Lower lobe of right lung (tissue), 2 donors: ENCODE measurements at regions not wholly inside any gene's neighbourhood (a gene's known extent, or its start where the extent isn't known, plus 50 kb on each side); places are given as distances from the start of the nearest gene placed in this dataset.

Experiments
- ATAC-seq, 2 donors: fragments of 200-7000 bp; cut with Tn5 transposase; one replicate each; pipeline ENCODE4 v1.9.1; 2020 to 2022; ENCODE audit warnings: mild to moderate bottlenecking in 2 of 2, moderate library complexity in 2 of 2
- DNase-seq: peaks from one replicate; pipeline ENCODE4 v3.0.0-alpha.2; 2020
- H3K27ac ChIP-seq: fragments of 200-600 bp; one replicate; pipeline ENCODE4 v1.8.0; 2022
- H3K27me3 ChIP-seq: fragments of 200-600 bp; one replicate; pipeline ENCODE4 v1.8.0; 2022; ENCODE audit warnings: low read depth
- H3K36me3 ChIP-seq: fragments of 200-600 bp; one replicate; pipeline ENCODE4 v1.8.0; 2022; ENCODE audit warnings: mild to moderate bottlenecking
- H3K4me1 ChIP-seq: fragments of 200-600 bp; one replicate; pipeline ENCODE4 v1.8.0; 2022
- H3K4me3 ChIP-seq: fragments of 200-600 bp; one replicate; pipeline ENCODE4 v1.8.0; 2022; ENCODE audit warnings: mild to moderate bottlenecking
- H3K9me3 ChIP-seq: fragments of 200-600 bp; one replicate; pipeline ENCODE4 v1.8.0; 2022
- CTCF ChIP-seq: fragments of 200-600 bp; IDR thresholded peaks from one replicate; pipeline ENCODE4 v1.8.0; 2022; ENCODE audit warnings: antibody characterized with exemption, mild to moderate bottlenecking
- intact Hi-C: fragments of 100-400 bp; cut with DNase I; formaldehyde crosslinking; loops from one replicate; pipeline ENCODE4 v1.11.0; 2022
- donor health status: DM: no; HTN: yes; CAD: no; lungs with severe emphysema.

DNA sequence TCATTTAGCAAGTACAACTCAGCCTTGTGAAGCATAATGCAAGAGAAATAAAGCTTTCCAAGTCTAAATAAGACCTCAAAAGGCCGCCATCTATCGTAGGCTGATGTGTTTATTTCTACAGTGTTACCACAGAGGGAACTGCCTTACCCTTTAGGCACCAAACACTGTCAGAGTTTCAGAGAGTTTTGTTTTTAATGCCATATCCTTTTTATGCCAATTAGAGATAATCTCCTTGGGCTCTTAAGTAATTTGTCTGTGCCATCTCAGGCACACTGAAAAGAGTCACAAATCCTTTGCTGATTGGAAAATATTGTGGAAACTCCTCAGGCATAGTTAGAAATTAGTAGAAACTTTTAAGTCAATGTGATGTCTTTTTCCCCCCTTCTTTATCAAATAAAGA is 797.1 kb downstream of the SLC4A3 start:
- Histone ChIP-seq H3K36me3 (no peaks in the 10 kb centered on the region), H3K4me1 (no peaks in the 10 kb centered on the region), H3K27me3 (no peaks in the 10 kb centered on the region), H3K27ac (no peak overlapping the region), H3K9me3 (no peaks in the 10 kb centered on the region), H3K4me3 (no peak overlapping the region)
- ATAC-seq (no peak), DNase-seq (no peak)
- intact Hi-C loops, result no loop called here
- no peak for TF ChIP-seq CTCF

- ATAC-seq (no peak), DNase-seq (no peak)
- intact Hi-C loops, result no loop called here
- no peak overlapping the region for H3K27ac ChIP-seq
- H3K9me3 ChIP-seq, result no peaks in the 10 kb centered on the region
- H3K36me3 ChIP-seq, result no peaks in the 10 kb centered on the region
- TF ChIP-seq CTCF, result no peak
- no peaks in the 10 kb centered on the region for H3K27me3 ChIP-seq
- no peak overlapping the region for H3K4me3 ChIP-seq
- H3K4me1 ChIP-seq, result no peaks in the 10 kb centered on the region
Measured at GRCh38 chr2:220432645-220433044, 805.2 kb downstream of the SLC4A3 start.

DNA sequence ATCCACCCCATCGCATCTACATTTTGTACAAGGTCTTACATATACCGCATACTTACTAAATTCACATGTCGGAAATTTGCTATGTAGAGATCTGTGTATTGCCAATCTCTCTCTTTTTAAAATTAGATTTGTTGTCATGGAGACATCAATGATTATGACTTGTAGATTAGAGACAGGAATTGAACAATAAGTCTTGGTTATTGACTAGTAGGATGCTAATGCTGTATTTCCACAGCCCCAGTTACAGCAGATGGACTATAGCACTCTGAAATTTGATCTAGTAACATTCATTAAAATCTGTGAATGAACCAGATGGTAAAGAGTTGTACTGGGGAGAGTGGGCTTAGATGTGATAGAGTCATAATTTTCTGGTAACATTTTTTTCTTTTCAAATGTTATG is 805.7 kb downstream of the SLC4A3 start:
- no peak overlapping the region for H3K4me3 ChIP-seq

GRCh38 chr2:220434385-220434784 is 807.0 kb downstream of the SLC4A3 start:
- ATAC-seq (no peak), DNase-seq (no peak)
- TF ChIP-seq CTCF, result no peak
- Histone ChIP-seq H3K36me3 (no peaks in the 10 kb centered on the region), H3K4me1 (no peaks in the 10 kb centered on the region), H3K27me3 (no peaks in the 10 kb centered on the region), H3K4me3 (no peak overlapping the region), H3K9me3 (no peaks in the 10 kb centered on the region), H3K27ac (no peak overlapping the region)
- intact Hi-C loops, result no loop called here

More for the DNA sequence above, 805.7 kb downstream of the SLC4A3 start:
- Histone ChIP-seq H3K27ac (no peak overlapping the region), H3K4me1 (no peaks in the 10 kb centered on the region), H3K9me3 (no peaks in the 10 kb centered on the region), H3K27me3 (no peaks in the 10 kb centered on the region), H3K36me3 (no peaks in the 10 kb centered on the region)
- ATAC-seq, result no peak
- no peak for TF ChIP-seq CTCF
- DNase-seq, result no peak
- intact Hi-C loops, result no loop called here

- intact Hi-C loops, result no loop called here
Measured at GRCh38 chr2:220437938-220438337, 810.5 kb downstream of the SLC4A3 start.

More at GRCh38 chr2:220437938-220438337, 810.5 kb downstream of the SLC4A3 start:
- H3K36me3 ChIP-seq, result no peaks in the 10 kb centered on the region
- no peak overlapping the region for H3K27ac ChIP-seq
- ATAC-seq (no peak), DNase-seq (no peak)
- no peaks in the 10 kb centered on the region for H3K27me3 ChIP-seq
- H3K9me3 ChIP-seq, result no peaks in the 10 kb centered on the region
- no peaks in the 10 kb centered on the region for H3K4me1 ChIP-seq
- no peak for TF ChIP-seq CTCF
- H3K4me3 ChIP-seq, result no peak overlapping the region
